Endothelial cell of umbilical vein (primary cell): ENCODE measurements at regions not wholly inside any gene's neighbourhood (a gene's known extent, or its start where the extent isn't known, plus 50 kb on each side); places are given as distances from the start of the nearest gene placed in this dataset.

Source experiments
- CTCF ChIP-seq, 2 donors: IDR thresholded peaks; 1 replicate in 1 of 2; 2 replicates in 1 of 2; pipeline ENCODE4 v1.5.1; 2011; ENCODE audit warnings: low read length in 2 of 2, mild to moderate bottlenecking in 2 of 2, moderate library complexity in 2 of 2, control low read depth in 1 of 2, inconsistent platforms in 1 of 2, low read depth in 1 of 2; ENCODE audit not compliant: insufficient read depth in 1 of 2; ENCODE audit errors: extremely low read depth in 1 of 2
- EZH2 ChIP-seq: IDR thresholded peaks from 2 replicates; pipeline ENCODE4 v1.6.1; 2012; ENCODE audit warnings: borderline replicate concordance, low read depth, mild to moderate bottlenecking, moderate library complexity, low read length, inconsistent platforms; ENCODE audit not compliant: severe bottlenecking
- FOS ChIP-seq: IDR thresholded peaks from 2 replicates; pipeline ENCODE4 v1.6.1; 2011; ENCODE audit warnings: mild to moderate bottlenecking, low read length, moderate library complexity, borderline replicate concordance; ENCODE audit not compliant: insufficient read depth
- JUN ChIP-seq: IDR thresholded peaks from 2 replicates; pipeline ENCODE4 v1.6.1; 2011; ENCODE audit warnings: borderline replicate concordance, low read depth; ENCODE audit not compliant: insufficient read length, insufficient read depth
- MAX ChIP-seq: IDR thresholded peaks from 2 replicates; pipeline ENCODE4 v1.6.1; 2011; ENCODE audit not compliant: insufficient read depth, insufficient read length
- MYC ChIP-seq: IDR thresholded peaks from one replicate; pipeline ENCODE4 v1.6.1; 2011; ENCODE audit warnings: mild to moderate bottlenecking, low read depth, low read length
- POLR2A ChIP-seq: IDR thresholded peaks from 2 replicates; pipeline ENCODE4 v1.6.1; 2012; ENCODE audit warnings: low read depth, mild to moderate bottlenecking, control low read depth, low read length
- POLR2AphosphoS5 ChIP-seq: IDR thresholded peaks from 2 replicates; pipeline ENCODE4 v1.6.1; 2012; ENCODE audit warnings: low read depth, mild to moderate bottlenecking, control low read depth, low read length, moderate library complexity; ENCODE audit not compliant: insufficient read depth

- TF ChIP-seq POLR2A (no peak), CTCF (IDR thresholded peaks at IDR 0.05; ENCODE audit: extremely low read depth in 1 of 2, insufficient read depth in 1 of 2, low read depth in 1 of 2, low read length in 2 of 2) (no peak), EZH2 (no peak), MAX (no peak), POLR2AphosphoS5 (no peak), JUN (no peak), MYC (no peak), FOS (no peak)
These were observed 143.8 kb downstream of the CEP135 start for GRCh38 chr4:56092540-56092939.
